GM23338 (cell line): ENCODE measurements at regions not wholly inside any gene's neighbourhood (a gene's known extent, or its start where the extent isn't known, plus 50 kb on each side); places are given as distances from the start of the nearest gene placed in this dataset.

Experiments
- ATAC-seq: fragments of 200-7000 bp; cut with Tn5 transposase; 3 replicates; pipeline ENCODE4 v1.9.1; 2020
- DNase-seq: peaks from one replicate; pipeline ENCODE4 v3.0.0-alpha.2; 2015; ENCODE audit warnings: low spot score
- H2AFZ ChIP-seq: fragments of 200-600 bp; sonication (generic); 2 replicates; pipeline ENCODE4 v1.8.0; 2016; ENCODE audit warnings: antibody characterized with exemption, mild to moderate bottlenecking, moderate library complexity
- H3F3A ChIP-seq: fragments of 200-600 bp; sonication (generic); replicated peaks from 2 replicates; pipeline ENCODE4 v1.8.0; 2017; ENCODE audit warnings: antibody characterized with exemption, mixed run types, low read depth
- H3K27ac ChIP-seq: fragments of 200-600 bp; sonication (generic); 2 replicates; pipeline ENCODE4 v1.6.1; 2016; ENCODE audit warnings: low read depth
- H3K27me3 ChIP-seq: fragments of 200-600 bp; sonication (generic); 2 replicates; pipeline ENCODE4 v1.8.0; 2016; ENCODE audit warnings: mild to moderate bottlenecking, mixed run types, moderate library complexity; ENCODE audit not compliant: insufficient read depth
- H3K36me3 ChIP-seq: fragments of 200-600 bp; sonication (generic); 2 replicates; pipeline ENCODE4 v1.8.0; 2016; ENCODE audit warnings: mild to moderate bottlenecking; ENCODE audit not compliant: insufficient read depth
- H3K4me1 ChIP-seq: fragments of 200-600 bp; sonication (generic); 2 replicates; pipeline ENCODE4 v1.8.0; 2016; ENCODE audit warnings: mild to moderate bottlenecking, moderate library complexity; ENCODE audit not compliant: insufficient read depth
- H3K4me2 ChIP-seq: fragments of 200-600 bp; sonication (generic); 2 replicates; pipeline ENCODE4 v1.7.1; 2017; ENCODE audit warnings: mixed run types
- H3K4me3 ChIP-seq: fragments of 200-600 bp; sonication (generic); 2 replicates; pipeline ENCODE4 v1.6.1; 2016; ENCODE audit warnings: mixed run types
- H3K79me2 ChIP-seq: fragments of 200-600 bp; sonication (generic); replicated peaks from 2 replicates; pipeline ENCODE4 v1.8.0; 2017; ENCODE audit warnings: mild to moderate bottlenecking; ENCODE audit not compliant: insufficient read depth
- H3K9me2 ChIP-seq: fragments of 200-600 bp; sonication (generic); 2 replicates; pipeline ENCODE4 v1.8.0; 2017; ENCODE audit not compliant: insufficient read depth
- H4K20me1 ChIP-seq: fragments of 200-600 bp; sonication (generic); replicated peaks from 2 replicates; pipeline ENCODE4 v1.8.0; 2017; ENCODE audit warnings: mild to moderate bottlenecking; ENCODE audit not compliant: insufficient read depth
- H3K27ac Mint-ChIP-seq: 2 replicates; pipeline ENCODE4 v1.8.0; 2020; ENCODE audit warnings: inconsistent platforms, mild to moderate bottlenecking, moderate library complexity, mixed read lengths
- H3K27me3 Mint-ChIP-seq: 3 replicates; pipeline ENCODE4 v1.8.0; 2022; ENCODE audit warnings: low read depth, mild to moderate bottlenecking, moderate library complexity, mixed read lengths, inconsistent platforms; ENCODE audit not compliant: insufficient read depth, poor library complexity
- H3K36me3 Mint-ChIP-seq: 3 replicates; pipeline ENCODE4 v1.8.0; 2021; ENCODE audit warnings: low read depth, mild to moderate bottlenecking, inconsistent platforms, moderate library complexity, mixed read lengths
- H3K4me1 Mint-ChIP-seq: 3 replicates; pipeline ENCODE4 v1.8.0; 2020; ENCODE audit warnings: mild to moderate bottlenecking, inconsistent platforms, mixed read lengths
- H3K4me3 Mint-ChIP-seq: 3 replicates; pipeline ENCODE4 v1.8.0; 2021; ENCODE audit warnings: moderate library complexity, mild to moderate bottlenecking, inconsistent platforms, mixed read lengths
- H3K9me3 Mint-ChIP-seq: 3 replicates; pipeline ENCODE4 v1.8.0; 2020; ENCODE audit warnings: moderate library complexity, mild to moderate bottlenecking, inconsistent platforms, mixed read lengths
- CREB1 ChIP-seq: fragments of 250-450 bp; sonication (Bioruptor Pico); IDR thresholded peaks from 2 replicates; pipeline ENCODE4 v1.5.0; 2020; ENCODE audit warnings: low read depth, mild to moderate bottlenecking, moderate library complexity
- ETS1 ChIP-seq: IDR thresholded peaks from 2 replicates; pipeline ENCODE4 v1.6.1; 2016; ENCODE audit warnings: antibody characterized with exemption
- EZH2 ChIP-seq: fragments of 200-600 bp; sonication (generic); IDR thresholded peaks from one replicate; pipeline ENCODE4 v1.8.0; 2017; ENCODE audit warnings: antibody characterized with exemption, mild to moderate bottlenecking, low read depth; ENCODE audit not compliant: unreplicated experiment
- EZH2phosphoT487 ChIP-seq: fragments of 200-600 bp; sonication (generic); IDR thresholded peaks from one replicate; pipeline ENCODE4 v1.8.1; 2018; ENCODE audit warnings: antibody characterized with exemption; ENCODE audit not compliant: unreplicated experiment
- JUNB ChIP-seq: IDR thresholded peaks from one replicate; pipeline ENCODE4 v1.6.1; 2016; ENCODE audit warnings: antibody characterized with exemption; ENCODE audit not compliant: unreplicated experiment
- NANOG ChIP-seq: IDR thresholded peaks from 2 replicates; pipeline ENCODE4 v1.6.1; 2016; ENCODE audit warnings: antibody characterized with exemption, borderline replicate concordance
- POLR2AphosphoS5 ChIP-seq: IDR thresholded peaks from 2 replicates; pipeline ENCODE4 v1.6.1; 2016; ENCODE audit warnings: antibody characterized with exemption, low read depth
- STAT1 ChIP-seq: IDR thresholded peaks from one replicate; pipeline ENCODE4 v1.6.1; 2016; ENCODE audit warnings: antibody characterized with exemption; ENCODE audit not compliant: unreplicated experiment
- ZNF114 ChIP-seq: fragments of 250-450 bp; sonication (Bioruptor Pico); IDR thresholded peaks from 2 replicates; pipeline ENCODE4 v1.5.0; 2020; ENCODE audit warnings: mild to moderate bottlenecking, moderate library complexity
- ZNF331 ChIP-seq: fragments of 250-450 bp; sonication (Bioruptor Pico); IDR thresholded peaks from 2 replicates; pipeline ENCODE4 v1.5.0; 2020; ENCODE audit warnings: low read depth, mild to moderate bottlenecking, moderate library complexity
- ZNF462 ChIP-seq: fragments of 250-450 bp; sonication (Bioruptor Pico); IDR thresholded peaks from 2 replicates; pipeline ENCODE4 v1.5.0; 2020; ENCODE audit warnings: mild to moderate bottlenecking, moderate library complexity
- TF ChIP-seq, protein P1 (sequence below): IDR thresholded peaks from one replicate; pipeline ENCODE4 v1.6.1; 2018; ENCODE audit warnings: antibody characterized with exemption; ENCODE audit not compliant: unreplicated experiment
- TF ChIP-seq, protein P2 (sequence below), 2 experiments: fragments of 200-600 bp in 1 of 2; sonication (generic) in 1 of 2; conservative IDR thresholded peaks; 2 replicates each; pipeline versions ENCODE4 v1.5.1 to v1.6.1; 2016 to 2017; ENCODE audit warnings: antibody characterized with exemption in 2 of 2, low read depth in 2 of 2, mild to moderate bottlenecking in 2 of 2, moderate library complexity in 1 of 2

DNA sequence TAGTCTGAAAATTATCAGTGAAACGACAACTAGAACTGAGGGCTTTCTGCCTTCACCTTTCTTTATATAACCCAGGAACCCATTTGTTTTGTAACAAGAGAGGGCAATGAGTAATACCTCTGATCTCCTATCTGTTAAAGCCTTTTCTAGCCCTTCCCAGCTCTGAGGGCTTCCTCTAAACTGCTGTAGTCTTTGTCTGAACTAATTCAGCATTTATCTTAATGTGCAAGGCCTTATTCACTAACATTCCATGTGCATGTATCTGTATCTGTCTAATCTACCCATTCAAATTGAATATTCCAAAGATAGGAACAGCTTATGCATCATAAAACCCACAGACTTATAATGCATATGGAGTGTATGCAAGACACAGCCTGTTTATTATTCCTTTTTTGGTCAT is 167.1 kb downstream of the LYPLAL1 start:
- H3F3A ChIP-seq = no peaks in the 10 kb centered on the region
- TF ChIP-seq STAT1 = no peak
- no peak for TF ChIP-seq EZH2phosphoT487
- no peak for TF ChIP-seq NANOG
- no peak for TF ChIP-seq JUNB
- no peak for TF ChIP-seq CREB1
- TF ChIP-seq ZNF331 = no peak
- TF ChIP-seq ETS1 = no peak
- TF ChIP-seq, protein P1, sequence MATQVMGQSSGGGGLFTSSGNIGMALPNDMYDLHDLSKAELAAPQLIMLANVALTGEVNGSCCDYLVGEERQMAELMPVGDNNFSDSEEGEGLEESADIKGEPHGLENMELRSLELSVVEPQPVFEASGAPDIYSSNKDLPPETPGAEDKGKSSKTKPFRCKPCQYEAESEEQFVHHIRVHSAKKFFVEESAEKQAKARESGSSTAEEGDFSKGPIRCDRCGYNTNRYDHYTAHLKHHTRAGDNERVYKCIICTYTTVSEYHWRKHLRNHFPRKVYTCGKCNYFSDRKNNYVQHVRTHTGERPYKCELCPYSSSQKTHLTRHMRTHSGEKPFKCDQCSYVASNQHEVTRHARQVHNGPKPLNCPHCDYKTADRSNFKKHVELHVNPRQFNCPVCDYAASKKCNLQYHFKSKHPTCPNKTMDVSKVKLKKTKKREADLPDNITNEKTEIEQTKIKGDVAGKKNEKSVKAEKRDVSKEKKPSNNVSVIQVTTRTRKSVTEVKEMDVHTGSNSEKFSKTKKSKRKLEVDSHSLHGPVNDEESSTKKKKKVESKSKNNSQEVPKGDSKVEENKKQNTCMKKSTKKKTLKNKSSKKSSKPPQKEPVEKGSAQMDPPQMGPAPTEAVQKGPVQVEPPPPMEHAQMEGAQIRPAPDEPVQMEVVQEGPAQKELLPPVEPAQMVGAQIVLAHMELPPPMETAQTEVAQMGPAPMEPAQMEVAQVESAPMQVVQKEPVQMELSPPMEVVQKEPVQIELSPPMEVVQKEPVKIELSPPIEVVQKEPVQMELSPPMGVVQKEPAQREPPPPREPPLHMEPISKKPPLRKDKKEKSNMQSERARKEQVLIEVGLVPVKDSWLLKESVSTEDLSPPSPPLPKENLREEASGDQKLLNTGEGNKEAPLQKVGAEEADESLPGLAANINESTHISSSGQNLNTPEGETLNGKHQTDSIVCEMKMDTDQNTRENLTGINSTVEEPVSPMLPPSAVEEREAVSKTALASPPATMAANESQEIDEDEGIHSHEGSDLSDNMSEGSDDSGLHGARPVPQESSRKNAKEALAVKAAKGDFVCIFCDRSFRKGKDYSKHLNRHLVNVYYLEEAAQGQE = no peak
- TF ChIP-seq ZNF114 (CRISPR knock-in tag) = no peak
- TF ChIP-seq ZNF462 (CRISPR knock-in tag) = no peak
- TF ChIP-seq EZH2 = no peak
- TF ChIP-seq, protein P2, sequence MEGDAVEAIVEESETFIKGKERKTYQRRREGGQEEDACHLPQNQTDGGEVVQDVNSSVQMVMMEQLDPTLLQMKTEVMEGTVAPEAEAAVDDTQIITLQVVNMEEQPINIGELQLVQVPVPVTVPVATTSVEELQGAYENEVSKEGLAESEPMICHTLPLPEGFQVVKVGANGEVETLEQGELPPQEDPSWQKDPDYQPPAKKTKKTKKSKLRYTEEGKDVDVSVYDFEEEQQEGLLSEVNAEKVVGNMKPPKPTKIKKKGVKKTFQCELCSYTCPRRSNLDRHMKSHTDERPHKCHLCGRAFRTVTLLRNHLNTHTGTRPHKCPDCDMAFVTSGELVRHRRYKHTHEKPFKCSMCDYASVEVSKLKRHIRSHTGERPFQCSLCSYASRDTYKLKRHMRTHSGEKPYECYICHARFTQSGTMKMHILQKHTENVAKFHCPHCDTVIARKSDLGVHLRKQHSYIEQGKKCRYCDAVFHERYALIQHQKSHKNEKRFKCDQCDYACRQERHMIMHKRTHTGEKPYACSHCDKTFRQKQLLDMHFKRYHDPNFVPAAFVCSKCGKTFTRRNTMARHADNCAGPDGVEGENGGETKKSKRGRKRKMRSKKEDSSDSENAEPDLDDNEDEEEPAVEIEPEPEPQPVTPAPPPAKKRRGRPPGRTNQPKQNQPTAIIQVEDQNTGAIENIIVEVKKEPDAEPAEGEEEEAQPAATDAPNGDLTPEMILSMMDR (conservative IDR thresholded peaks at IDR 0.05; ENCODE audit: low read depth in 2 of 2) = no peak
- TF ChIP-seq POLR2AphosphoS5 = no peak
- Mint-ChIP-seq H3K4me1 (no peaks in the 10 kb centered on the region; the same call in 2 of the 3 replicates), H3K27ac (no peak overlapping the region), H3K4me3 (no peak overlapping the region), H3K36me3 (peaks cover 3% of the 10 kb centered on the region), H3K27me3 (no peaks in the 10 kb centered on the region), H3K9me3 (peaks cover 9% of the 10 kb centered on the region)
- no peak for DNase-seq
- no peak overlapping the region for H2AFZ ChIP-seq
- 0 out of 2 replicates have a peak, but pooled peaks cover 2% of the 10 kb centered on the region for H3K9me2 ChIP-seq
- no peak for ATAC-seq
- no peaks in the 10 kb centered on the region for H3K4me1 ChIP-seq
- no peaks in the 10 kb centered on the region for H3K27me3 ChIP-seq
- no peak overlapping the region for H3K4me2 ChIP-seq
- no peaks in the 10 kb centered on the region for H4K20me1 ChIP-seq
- H3K79me2 ChIP-seq = no peaks in the 10 kb centered on the region
- no peak overlapping the region for H3K27ac ChIP-seq
- no peak overlapping the region for H3K4me3 ChIP-seq
- no peaks in the 10 kb centered on the region for H3K36me3 ChIP-seq
